HEK293T (cell line): ENCODE measurements at regions not wholly inside any gene's neighbourhood (a gene's known extent, or its start where the extent isn't known, plus 50 kb on each side); places are given as distances from the start of the nearest gene placed in this dataset.

Experiments used
- ARNT ChIP-seq: fragments of 450-650 bp; IDR thresholded peaks from 2 replicates; pipeline ENCODE4 v1.6.1; 2017; ENCODE audit warnings: mild to moderate bottlenecking
- BHLHE40 ChIP-seq: fragments of 450-650 bp; IDR thresholded peaks from 2 replicates; pipeline ENCODE4 v1.6.1; 2016; ENCODE audit warnings: mild to moderate bottlenecking, moderate library complexity, borderline replicate concordance
- CTBP1 ChIP-seq: fragments of 450-650 bp; IDR thresholded peaks from 2 replicates; pipeline ENCODE4 v1.6.1; 2016; ENCODE audit warnings: borderline replicate concordance
- ELF4 ChIP-seq: fragments of 450-650 bp; IDR thresholded peaks from 2 replicates; pipeline ENCODE4 v1.6.1; 2017; ENCODE audit warnings: antibody characterized with exemption
- FOXA1 ChIP-seq: fragments of 450-650 bp; IDR thresholded peaks from 2 replicates; pipeline ENCODE4 v1.6.1; 2016; ENCODE audit warnings: mild to moderate bottlenecking
- FOXM1 ChIP-seq: fragments of 450-650 bp; IDR thresholded peaks from 2 replicates; pipeline ENCODE4 v1.6.1; 2017; ENCODE audit warnings: mild to moderate bottlenecking, borderline replicate concordance
- HDGF ChIP-seq: fragments of 450-650 bp; IDR thresholded peaks from 2 replicates; pipeline ENCODE4 v1.6.1; 2017; ENCODE audit warnings: antibody characterized with exemption, borderline replicate concordance
- L3MBTL2 ChIP-seq: fragments of 450-650 bp; conservative IDR thresholded peaks from 2 replicates; pipeline ENCODE4 v1.6.1; 2016; ENCODE audit warnings: mild to moderate bottlenecking
- LEF1 ChIP-seq: fragments of 450-650 bp; IDR thresholded peaks from 2 replicates; pipeline ENCODE4 v1.6.1; 2017; ENCODE audit warnings: mild to moderate bottlenecking, borderline replicate concordance
- NFRKB ChIP-seq: fragments of 450-650 bp; IDR thresholded peaks from 2 replicates; pipeline ENCODE4 v1.6.1; 2016; ENCODE audit warnings: mild to moderate bottlenecking, moderate library complexity
- SP1 ChIP-seq: fragments of 450-650 bp; IDR thresholded peaks from 2 replicates; pipeline ENCODE4 v1.6.1; 2017
- SUZ12 ChIP-seq: fragments of 450-650 bp; IDR thresholded peaks from 2 replicates; pipeline ENCODE4 v1.6.1; 2016; ENCODE audit warnings: mild to moderate bottlenecking
- TARDBP ChIP-seq: fragments of 450-650 bp; IDR thresholded peaks from 2 replicates; pipeline ENCODE4 v1.6.1; 2016
- ZNF384 ChIP-seq: fragments of 450-650 bp; IDR thresholded peaks from 2 replicates; pipeline ENCODE4 v1.6.1; 2016

GRCh38 chr3:25090698-25091453 is 337.2 kb upstream of the RARB start:
- TF ChIP-seq SP1, result no peak
- no peak for TF ChIP-seq FOXM1
- no peak for TF ChIP-seq TARDBP
- TF ChIP-seq ELF4, result no peak
- no peak for TF ChIP-seq SUZ12
- no peak for TF ChIP-seq ZNF384
- no peak for TF ChIP-seq L3MBTL2
- TF ChIP-seq CTBP1, result no peak
- TF ChIP-seq NFRKB, result no peak
- TF ChIP-seq ARNT, result no peak
- no peak for TF ChIP-seq HDGF
- no peak for TF ChIP-seq BHLHE40
- TF ChIP-seq FOXA1, result no peak
- no peak for TF ChIP-seq LEF1
